Common myeloid progenitor, CD34-positive (primary cell): ENCODE measurements at regions not wholly inside any gene's neighbourhood (a gene's known extent, or its start where the extent isn't known, plus 50 kb on each side); places are given as distances from the start of the nearest gene placed in this dataset.

ENCODE experiments used
- CTCF ChIA-PET: fragments of 350-600 bp; sonication (Branson Sonifier 250); formaldehyde crosslinking; loops from one replicate; lab custom pipeline; 2021; ENCODE audit warnings: antibody characterized with exemption; lab: Charles Lee
- POLR2A ChIA-PET: fragments of 350-600 bp; sonication (Branson Sonifier 250); formaldehyde crosslinking; loops from one replicate; lab custom pipeline; 2021; ENCODE audit warnings: antibody characterized with exemption; lab: Charles Lee
- DNase-seq, 3 donors: peaks; one replicate each; pipeline versions ENCODE4 v3.0.0 to v3.0.0-alpha.2; 2013
- H3K27ac ChIP-seq, 2 experiments: 1 replicate in 1 of 2; 2 replicates in 1 of 2; pipeline ENCODE4 v1.7.0; 2013; ENCODE audit warnings: inconsistent platforms in 2 of 2, low read length in 2 of 2, mild to moderate bottlenecking in 2 of 2, low read depth in 1 of 2, moderate library complexity in 1 of 2; ENCODE audit not compliant: severe bottlenecking in 2 of 2, insufficient read depth in 1 of 2, poor library complexity in 1 of 2
- H3K27me3 ChIP-seq, 5 experiments: replicated peaks in 2 of 5; 1 replicate in 3 of 5; 2 replicates in 2 of 5; pipeline versions ENCODE4 v1.6.1 to v1.7.0; 2013; ENCODE audit warnings: low read length in 4 of 5, mild to moderate bottlenecking in 2 of 5, moderate library complexity in 2 of 5, inconsistent platforms in 1 of 5; ENCODE audit not compliant: insufficient read depth in 5 of 5, control insufficient read depth in 4 of 5
- H3K36me3 ChIP-seq, 4 experiments: 1 replicate in 2 of 4; 2 replicates in 2 of 4; pipeline versions ENCODE4 v1.6.1 to v1.7.0; 2013; ENCODE audit warnings: low read length in 3 of 4, control low read depth in 1 of 4, mild to moderate bottlenecking in 1 of 4; ENCODE audit not compliant: control insufficient read depth in 4 of 4, insufficient read depth in 4 of 4
- H3K4me1 ChIP-seq, 4 experiments: 1 replicate in 3 of 4; 2 replicates in 1 of 4; pipeline versions ENCODE4 v1.6.1 to v1.7.1; 2013; ENCODE audit warnings: low read length in 3 of 4, mild to moderate bottlenecking in 3 of 4, control low read depth in 1 of 4, inconsistent platforms in 1 of 4, moderate library complexity in 1 of 4; ENCODE audit not compliant: control insufficient read depth in 4 of 4, insufficient read depth in 4 of 4; ENCODE audit errors: control extremely low read depth in 1 of 4
- H3K4me3 ChIP-seq, 7 experiments: 1 replicate in 4 of 7; 2 replicates in 3 of 7; pipeline versions ENCODE4 v1.5.1 to v1.7.0; 2013; ENCODE audit warnings: mild to moderate bottlenecking in 7 of 7, low read length in 6 of 7, moderate library complexity in 6 of 7, inconsistent platforms in 2 of 7, low read depth in 2 of 7, control low read depth in 1 of 7; ENCODE audit not compliant: insufficient read depth in 4 of 7, control insufficient read depth in 1 of 7; ENCODE audit errors: extremely low read depth in 1 of 7
- H3K9me3 ChIP-seq, 5 experiments: 1 replicate in 4 of 5; 2 replicates in 1 of 5; pipeline versions ENCODE4 v1.6.1 to v1.7.1; 2013; ENCODE audit warnings: low read length in 4 of 5, mild to moderate bottlenecking in 2 of 5, inconsistent platforms in 1 of 5, low read depth in 1 of 5, moderate library complexity in 1 of 5; ENCODE audit not compliant: control insufficient read depth in 4 of 5, insufficient read depth in 2 of 5; ENCODE audit errors: control extremely low read depth in 1 of 5
- WGBS: methylation state at CpG from one replicate; pipeline ENCODE4 v1.1.5; 2013; ENCODE audit not compliant: insufficient coverage; 5-methylcytosine and 5-hydroxymethylcytosine counted together

GRCh38 chr5:4294878-4295277 lies 699.2 kb downstream of the IRX1 start:
- Histone ChIP-seq H3K4me1 (no peaks in the 10 kb centered on the region), H3K9me3 (no peaks in the 10 kb centered on the region), H3K27ac (no peak overlapping the region), H3K4me3 (no peak overlapping the region), H3K36me3 (no peaks in the 10 kb centered on the region), H3K27me3 (peaks cover 0 to 3% (median under 1%) of the 10 kb centered on the region in 5 experiments)
- DNase-seq = no peak
- WGBS = 100% methylated on average over 7 of the region's 9 CpGs
- ChIA-PET POLR2A (interaction anchor here (0.6 kb wide), 1 partner anchor 117 kb away, joined by 3 read pairs; no protein-coding TSS in a partner anchor), CTCF (interaction anchor here (1.0 to 2.5 kb wide), 7 partner anchors 9 to 696 kb away, joined by 3 to 11 read pairs (median 5); no protein-coding TSS in a partner anchor)

DNA sequence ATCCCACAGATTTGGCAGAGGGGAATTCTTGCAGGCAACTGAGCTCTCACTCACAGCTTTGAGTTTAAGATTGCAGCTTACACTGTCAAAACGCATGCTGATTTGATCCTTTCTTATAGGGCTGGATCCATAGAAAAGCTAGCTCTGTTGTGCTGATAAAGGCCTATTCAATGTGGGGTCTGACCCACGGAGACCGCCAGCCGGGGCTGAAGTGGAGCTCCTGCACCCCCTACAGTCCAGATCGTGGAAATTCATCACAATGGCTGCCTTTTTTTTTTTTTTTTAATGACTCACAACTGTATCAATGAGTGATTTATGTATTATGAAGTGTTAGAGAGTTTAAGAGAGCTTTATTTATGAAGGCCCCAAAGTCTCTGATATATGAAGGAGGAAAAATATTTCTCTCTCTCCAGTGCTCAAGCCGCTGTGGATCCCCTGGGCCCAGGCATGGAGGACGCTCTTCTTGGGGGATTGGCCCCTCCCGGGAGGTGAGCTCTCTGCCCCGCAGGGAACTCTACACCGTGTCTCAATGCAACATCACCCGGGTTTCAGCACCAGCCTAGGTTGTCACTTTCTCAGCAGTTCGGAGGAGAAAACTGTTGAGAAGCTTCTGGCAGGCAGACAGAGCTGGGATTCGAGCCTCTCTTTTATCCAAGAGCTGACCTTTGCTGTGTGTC lies 700.2 kb downstream of the IRX1 start:
- no peaks in the 10 kb centered on the region for H3K4me1 ChIP-seq
- WGBS = 39% methylated on average over 12 of the region's 13 CpGs
- CTCF ChIA-PET = interaction anchor here (0.6 to 2.5 kb wide), 13 partner anchors 10 to 1671 kb away, joined by 3 to 11 read pairs (median 4); no protein-coding TSS in a partner anchor
- H3K27ac ChIP-seq = no peak overlapping the region
- H3K4me3 ChIP-seq = no peak overlapping the region
- peaks cover 0 to 4% (median 2%) of the 10 kb centered on the region in 5 experiments for H3K27me3 ChIP-seq
- H3K9me3 ChIP-seq = no peaks in the 10 kb centered on the region
- no peaks in the 10 kb centered on the region for H3K36me3 ChIP-seq
- POLR2A ChIA-PET = no interaction called here
- DNase-seq = peak; percentile 47 to 70 (median 62)

GRCh38 chr5:4306057-4306456 lies 710.4 kb downstream of the IRX1 start:
- Histone ChIP-seq H3K27ac (no peak overlapping the region), H3K4me1 (no peaks in the 10 kb centered on the region), H3K9me3 (no peaks in the 10 kb centered on the region), H3K27me3 (no peaks in the 10 kb centered on the region), H3K36me3 (no peaks in the 10 kb centered on the region), H3K4me3 (no peak overlapping the region)
- ChIA-PET POLR2A (no interaction called here), CTCF (interaction anchor here (1.0 to 3.4 kb wide), 2 partner anchors 10 to 683 kb away, joined by 3 to 11 read pairs; no protein-coding TSS in a partner anchor)
- DNase-seq = no peak
- 85% methylated on average over 3 of the region's 4 CpGs for WGBS

GRCh38 chr5:4309026-4309425 lies 713.4 kb downstream of the IRX1 start:
- no peak for DNase-seq
- CTCF ChIA-PET = interaction anchor here (3.4 kb wide), 1 partner anchor 13 kb away, joined by 11 read pairs; no protein-coding TSS in a partner anchor
- no peaks in the 10 kb centered on the region for H3K27me3 ChIP-seq

GRCh38 chr5:4313138-4313537 lies 717.5 kb downstream of the IRX1 start:
- no peaks in the 10 kb centered on the region for H3K4me1 ChIP-seq
- no peaks in the 10 kb centered on the region for H3K9me3 ChIP-seq
- H3K4me3 ChIP-seq = no peak overlapping the region
- CTCF ChIA-PET = no interaction called here
- no peaks in the 10 kb centered on the region for H3K27me3 ChIP-seq
- DNase-seq = no peak
- H3K36me3 ChIP-seq = no peaks in the 10 kb centered on the region
- 80% methylated on average over 1 of the region's 5 CpGs for WGBS
- POLR2A ChIA-PET = no interaction called here
- H3K27ac ChIP-seq = no peak overlapping the region

More at GRCh38 chr5:4309026-4309425, 713.4 kb downstream of the IRX1 start:
- 91% methylated on average over 6 of the region's 7 CpGs for WGBS
- H3K27ac ChIP-seq = no peak overlapping the region
- no peak overlapping the region for H3K4me3 ChIP-seq
- POLR2A ChIA-PET = no interaction called here
- no peaks in the 10 kb centered on the region for H3K36me3 ChIP-seq
- no peaks in the 10 kb centered on the region for H3K9me3 ChIP-seq
- H3K4me1 ChIP-seq = no peaks in the 10 kb centered on the region

DNA sequence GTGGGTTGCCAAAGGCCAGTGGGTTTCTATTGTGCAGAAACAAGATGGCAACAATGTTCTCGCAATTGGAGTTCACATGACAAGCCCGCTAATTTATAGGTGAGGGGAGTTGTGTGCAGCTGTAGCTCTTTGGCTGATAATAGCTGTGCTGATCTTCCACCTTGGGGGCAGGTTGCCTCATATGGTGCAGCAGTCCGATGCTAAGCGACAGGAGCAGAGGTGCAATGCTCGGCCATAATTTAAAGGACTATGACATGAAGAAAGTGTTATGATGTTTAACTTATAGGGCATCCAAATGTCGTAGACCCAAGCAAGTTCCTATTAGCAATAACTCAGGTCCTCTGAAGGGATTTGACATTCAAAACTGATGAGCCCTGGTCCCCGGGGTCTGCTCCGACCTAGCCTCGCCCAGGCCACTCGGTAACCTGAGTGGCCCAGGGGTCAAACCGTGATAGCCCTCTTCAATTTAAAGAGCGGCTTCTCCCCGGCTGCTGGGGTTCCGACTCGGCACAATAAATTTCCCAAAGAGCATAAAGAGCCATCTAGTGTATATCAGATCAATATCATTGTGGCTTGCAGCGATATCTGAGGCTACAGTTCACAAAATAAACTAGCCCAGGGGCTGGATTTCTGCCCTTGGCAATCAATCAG lies 724.0 kb downstream of the IRX1 start:
- POLR2A ChIA-PET = no interaction called here
- WGBS = 96% methylated on average over 16 of the region's 16 CpGs
- no peak for DNase-seq
- no peak overlapping the region for H3K27ac ChIP-seq
- no peaks in the 10 kb centered on the region for H3K9me3 ChIP-seq
- H3K36me3 ChIP-seq = no peaks in the 10 kb centered on the region
- no peaks in the 10 kb centered on the region for H3K4me1 ChIP-seq
- no peaks in the 10 kb centered on the region for H3K27me3 ChIP-seq
- CTCF ChIA-PET = no interaction called here
- H3K4me3 ChIP-seq = no peak overlapping the region

DNA sequence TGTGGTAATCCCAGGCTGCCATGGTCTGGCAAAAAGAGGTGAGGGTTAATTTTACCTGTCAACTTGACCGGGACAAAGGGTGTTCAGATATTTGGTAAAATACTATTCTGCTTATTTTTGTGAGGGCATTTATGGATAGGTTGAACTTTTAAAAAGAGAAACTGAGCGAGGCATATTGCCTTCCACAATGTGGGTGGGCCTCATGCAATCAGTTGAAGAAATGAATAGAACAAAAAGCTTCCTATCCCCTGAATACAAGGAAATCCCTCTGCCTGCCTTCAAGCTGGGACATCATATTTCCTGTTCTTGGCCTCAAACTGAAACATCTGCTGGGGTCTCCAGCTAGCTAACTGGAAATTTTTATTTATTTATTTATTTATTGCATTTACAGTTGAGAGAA lies 734.7 kb downstream of the IRX1 start:
- Histone ChIP-seq H3K27me3 (no peaks in the 10 kb centered on the region), H3K36me3 (no peaks in the 10 kb centered on the region), H3K4me1 (no peaks in the 10 kb centered on the region), H3K4me3 (no peak overlapping the region), H3K27ac (no peak overlapping the region), H3K9me3 (no peaks in the 10 kb centered on the region)
- WGBS = 100% methylated on average over 1 of the region's 2 CpGs
- POLR2A ChIA-PET = no interaction called here
- CTCF ChIA-PET = no interaction called here
- DNase-seq = no peak
